DOHH2 (cell line): ENCODE measurements at regions not wholly inside any gene's neighbourhood (a gene's known extent, or its start where the extent isn't known, plus 50 kb on each side); places are given as distances from the start of the nearest gene placed in this dataset.

Experiments
- H3F3A ChIP-seq: fragments of 200-600 bp; sonication (generic), shearing (Covaris generic); 2 replicates; pipeline ENCODE4 v1.6.0; 2016; ENCODE audit warnings: antibody characterized with exemption, mild to moderate bottlenecking; ENCODE audit not compliant: control insufficient read depth, insufficient read depth
- H3K27ac ChIP-seq: fragments of 200-600 bp; sonication (generic); 2 replicates; pipeline ENCODE4 v1.5.1; 2014; ENCODE audit warnings: low read depth, mild to moderate bottlenecking, low read length, moderate library complexity
- H3K27me3 ChIP-seq: fragments of 200-600 bp; sonication (generic); 2 replicates; pipeline ENCODE4 v1.6.1; 2014; ENCODE audit warnings: mild to moderate bottlenecking, low read length, mixed read lengths; ENCODE audit not compliant: control insufficient read depth
- H3K36me3 ChIP-seq: fragments of 200-600 bp; sonication (generic); 2 replicates; pipeline ENCODE4 v1.6.1; 2014; ENCODE audit warnings: mild to moderate bottlenecking, low read length, moderate library complexity, mixed read lengths; ENCODE audit not compliant: control insufficient read depth
- H3K4me1 ChIP-seq: fragments of 200-600 bp; sonication (generic); 2 replicates; pipeline ENCODE4 v1.6.1; 2014; ENCODE audit warnings: mild to moderate bottlenecking, low read length, mixed read lengths; ENCODE audit not compliant: control insufficient read depth
- H3K4me2 ChIP-seq: fragments of 200-600 bp; sonication (generic); 2 replicates; pipeline ENCODE4 v1.6.0; 2014; ENCODE audit warnings: mild to moderate bottlenecking, low read length, moderate library complexity
- H3K4me3 ChIP-seq: fragments of 200-600 bp; sonication (generic); 2 replicates; pipeline ENCODE4 v1.5.1; 2014; ENCODE audit warnings: mild to moderate bottlenecking, low read length, mixed read lengths
- H3K79me2 ChIP-seq: fragments of 200-600 bp; sonication (generic); 2 replicates; pipeline ENCODE4 v1.6.1; 2014; ENCODE audit warnings: mild to moderate bottlenecking, low read length, mixed read lengths; ENCODE audit not compliant: control insufficient read depth
- H3K9me2 ChIP-seq: fragments of 200-600 bp; sonication (generic); replicated peaks from 2 replicates; pipeline ENCODE4 v1.6.1; 2014; ENCODE audit warnings: mild to moderate bottlenecking, low read length, mixed read lengths; ENCODE audit not compliant: control insufficient read depth
- H3K9me3 ChIP-seq: fragments of 200-600 bp; sonication (generic); 2 replicates; pipeline ENCODE4 v1.6.1; 2014; ENCODE audit warnings: antibody characterized with exemption, low read length, mixed read lengths; ENCODE audit not compliant: control insufficient read depth, insufficient read depth
- H4K20me1 ChIP-seq: fragments of 200-600 bp; sonication (generic); 2 replicates; pipeline ENCODE4 v1.6.0; 2014; ENCODE audit warnings: low read depth, mild to moderate bottlenecking, antibody characterized with exemption, low read length, moderate library complexity; ENCODE audit not compliant: control insufficient read depth, insufficient read depth
- EZH2phosphoT487 ChIP-seq: fragments of 200-600 bp; sonication (generic); IDR thresholded peaks from 2 replicates; pipeline ENCODE4 v1.6.1; 2017; ENCODE audit warnings: borderline replicate concordance, mild to moderate bottlenecking, antibody characterized with exemption, low read length, moderate library complexity, mixed read lengths
- TF ChIP-seq, protein P1 (sequence below): fragments of 200-600 bp; sonication (generic); IDR thresholded peaks from one replicate; pipeline ENCODE4 v1.5.1; 2014; ENCODE audit warnings: antibody characterized with exemption, mild to moderate bottlenecking, low read depth, low read length; ENCODE audit not compliant: poor library complexity, severe bottlenecking

DNA sequence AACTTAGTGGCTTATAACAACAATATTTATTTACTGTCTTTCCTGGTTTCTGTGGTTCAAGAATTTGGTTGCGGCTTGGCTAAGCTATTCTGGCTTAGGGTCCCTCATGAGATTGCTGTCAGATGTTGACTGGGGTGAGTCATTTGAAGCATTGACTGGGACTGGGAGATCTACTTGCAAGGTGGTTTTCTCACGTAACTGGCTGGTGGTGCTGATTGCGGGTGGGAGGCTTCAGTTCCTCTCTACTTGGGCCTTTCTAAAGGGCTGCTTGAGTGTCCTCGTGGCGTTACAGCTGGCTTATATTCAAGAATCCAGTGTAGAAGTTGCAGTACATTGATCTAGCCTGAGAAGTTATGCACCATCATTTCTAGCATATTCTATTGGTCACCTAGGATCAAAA lies 218.5 kb upstream of the ELAVL2 start:
- no peaks in the 10 kb centered on the region for H3K9me3 ChIP-seq
- no peaks in the 10 kb centered on the region for H3K79me2 ChIP-seq
- no peaks in the 10 kb centered on the region for H3F3A ChIP-seq
- no peaks in the 10 kb centered on the region for H3K36me3 ChIP-seq
- H3K9me2 ChIP-seq, result no peaks in the 10 kb centered on the region
- H3K4me3 ChIP-seq, result no peak overlapping the region
- H3K4me2 ChIP-seq, result no peak overlapping the region
- H3K27me3 ChIP-seq, result no peaks in the 10 kb centered on the region
- no peak overlapping the region for H3K27ac ChIP-seq
- H3K4me1 ChIP-seq, result no peaks in the 10 kb centered on the region
- no peak for TF ChIP-seq EZH2phosphoT487
- H4K20me1 ChIP-seq, result no peaks in the 10 kb centered on the region

DNA sequence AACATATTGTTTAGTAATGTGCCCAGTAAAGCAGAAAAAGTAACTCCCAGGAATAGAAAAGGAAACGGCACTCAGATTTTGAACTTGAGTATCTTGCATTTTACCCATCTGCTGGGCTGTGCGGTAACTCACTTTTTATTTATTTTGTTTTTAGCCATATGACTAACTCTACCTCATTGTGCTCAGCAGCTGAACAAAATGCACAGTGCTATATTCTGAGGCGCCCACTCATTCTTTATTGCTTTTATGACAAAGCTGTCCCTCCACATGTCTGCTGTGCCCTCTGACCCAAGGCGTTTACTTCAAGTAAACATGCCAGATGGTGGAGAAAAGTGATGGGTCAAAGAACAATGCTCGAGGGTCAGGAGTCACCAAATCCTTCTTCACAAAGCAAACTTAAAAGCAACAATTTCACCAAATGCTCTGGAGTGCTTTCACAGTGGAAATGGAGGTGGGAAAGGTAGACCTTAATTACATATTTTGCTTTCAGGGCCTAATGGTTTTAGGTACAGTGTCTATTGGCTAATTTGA lies 215.2 kb upstream of the ELAVL2 start:
- Histone ChIP-seq H3K4me1 (no peaks in the 10 kb centered on the region), H3K9me3 (no peaks in the 10 kb centered on the region), H4K20me1 (no peaks in the 10 kb centered on the region), H3F3A (no peaks in the 10 kb centered on the region), H3K9me2 (no peaks in the 10 kb centered on the region), H3K27ac (no peak overlapping the region), H3K4me3 (no peak overlapping the region), H3K36me3 (no peaks in the 10 kb centered on the region), H3K79me2 (no peaks in the 10 kb centered on the region), H3K4me2 (no peak overlapping the region), H3K27me3 (no peaks in the 10 kb centered on the region)
- TF ChIP-seq EZH2phosphoT487, result no peak
- TF ChIP-seq, protein P1, sequence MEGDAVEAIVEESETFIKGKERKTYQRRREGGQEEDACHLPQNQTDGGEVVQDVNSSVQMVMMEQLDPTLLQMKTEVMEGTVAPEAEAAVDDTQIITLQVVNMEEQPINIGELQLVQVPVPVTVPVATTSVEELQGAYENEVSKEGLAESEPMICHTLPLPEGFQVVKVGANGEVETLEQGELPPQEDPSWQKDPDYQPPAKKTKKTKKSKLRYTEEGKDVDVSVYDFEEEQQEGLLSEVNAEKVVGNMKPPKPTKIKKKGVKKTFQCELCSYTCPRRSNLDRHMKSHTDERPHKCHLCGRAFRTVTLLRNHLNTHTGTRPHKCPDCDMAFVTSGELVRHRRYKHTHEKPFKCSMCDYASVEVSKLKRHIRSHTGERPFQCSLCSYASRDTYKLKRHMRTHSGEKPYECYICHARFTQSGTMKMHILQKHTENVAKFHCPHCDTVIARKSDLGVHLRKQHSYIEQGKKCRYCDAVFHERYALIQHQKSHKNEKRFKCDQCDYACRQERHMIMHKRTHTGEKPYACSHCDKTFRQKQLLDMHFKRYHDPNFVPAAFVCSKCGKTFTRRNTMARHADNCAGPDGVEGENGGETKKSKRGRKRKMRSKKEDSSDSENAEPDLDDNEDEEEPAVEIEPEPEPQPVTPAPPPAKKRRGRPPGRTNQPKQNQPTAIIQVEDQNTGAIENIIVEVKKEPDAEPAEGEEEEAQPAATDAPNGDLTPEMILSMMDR, result no peak

DNA sequence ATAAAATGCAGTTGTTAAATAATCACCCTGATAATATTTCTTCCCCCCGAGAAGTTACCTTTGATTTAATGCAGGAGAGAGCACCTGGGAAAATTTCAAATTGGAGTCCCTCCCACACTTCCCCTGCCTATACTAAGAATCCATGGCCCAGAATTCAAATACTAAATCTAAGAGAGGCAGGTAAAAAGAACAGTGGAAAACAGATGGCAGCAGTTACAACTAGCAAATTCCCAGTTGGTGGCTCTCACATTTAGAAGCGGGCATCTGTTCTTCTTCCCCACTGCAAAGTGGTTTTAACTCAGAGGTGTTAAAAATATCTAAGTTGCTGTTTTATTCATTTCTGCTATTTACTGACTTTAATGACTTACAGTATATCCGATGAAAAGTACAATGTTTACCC lies 210.4 kb upstream of the ELAVL2 start:
- no peaks in the 10 kb centered on the region for H3K4me1 ChIP-seq
- H3K27ac ChIP-seq, result no peak overlapping the region
- no peak overlapping the region for H3K4me2 ChIP-seq
- no peaks in the 10 kb centered on the region for H3K36me3 ChIP-seq
- no peak for TF ChIP-seq EZH2phosphoT487
- TF ChIP-seq, protein P1, result no peak
- no peaks in the 10 kb centered on the region for H3K79me2 ChIP-seq
- H4K20me1 ChIP-seq, result no peaks in the 10 kb centered on the region
- no peaks in the 10 kb centered on the region for H3K9me2 ChIP-seq
- H3F3A ChIP-seq, result no peaks in the 10 kb centered on the region
- H3K9me3 ChIP-seq, result no peaks in the 10 kb centered on the region
- H3K4me3 ChIP-seq, result no peak overlapping the region
- H3K27me3 ChIP-seq, result no peaks in the 10 kb centered on the region

DNA sequence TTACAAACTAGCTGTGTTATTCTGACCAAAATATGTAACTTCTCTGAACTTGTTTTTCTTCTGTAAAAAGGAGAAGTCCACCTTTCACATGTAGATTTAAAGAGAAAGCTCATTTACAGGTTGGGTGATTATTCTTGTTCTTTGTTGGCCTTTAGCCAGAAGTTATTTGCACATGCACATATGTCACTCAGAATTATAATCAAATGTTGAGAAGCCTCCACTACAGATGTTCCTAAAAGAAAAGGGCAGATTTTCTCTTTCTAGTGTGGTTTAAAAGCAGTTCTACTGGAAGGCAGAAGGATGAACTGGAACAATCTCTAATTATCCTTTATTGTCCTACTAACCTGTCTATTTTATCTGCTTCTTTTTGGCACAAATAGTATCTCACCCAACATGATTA lies 209.8 kb upstream of the ELAVL2 start:
- H3K27me3 ChIP-seq, result no peaks in the 10 kb centered on the region
- H3K4me3 ChIP-seq, result no peak overlapping the region
- H3K36me3 ChIP-seq, result no peaks in the 10 kb centered on the region
- no peak overlapping the region for H3K4me2 ChIP-seq
- TF ChIP-seq, protein P1, result no peak
- no peak for TF ChIP-seq EZH2phosphoT487
- H3K9me2 ChIP-seq, result no peaks in the 10 kb centered on the region
- no peaks in the 10 kb centered on the region for H3F3A ChIP-seq
- no peak overlapping the region for H3K27ac ChIP-seq
- no peaks in the 10 kb centered on the region for H3K79me2 ChIP-seq
- H4K20me1 ChIP-seq, result no peaks in the 10 kb centered on the region
- H3K9me3 ChIP-seq, result no peaks in the 10 kb centered on the region
- H3K4me1 ChIP-seq, result no peaks in the 10 kb centered on the region
